ENCODE measurements at regions not wholly inside any gene's neighbourhood (a gene's known extent, or its start where the extent isn't known, plus 50 kb on each side); places are given as distances from the start of the nearest gene placed in this dataset.

- TF ChIP-seq CTCF (conservative IDR thresholded peaks at IDR 0.05; ENCODE audit: low read depth, low read length) (no peak), EZH2 (IDR thresholded peaks at IDR 0.05; ENCODE audit: borderline replicate concordance, low read depth, low read length, poor library complexity, severe bottlenecking) (no peak)
Measured at GRCh38 chr10:29794776-29795611, 160.2 kb upstream of the SVIL start.

All from A673 (cell line).